ENCODE measurements at regions not wholly inside any gene's neighbourhood (a gene's known extent, or its start where the extent isn't known, plus 50 kb on each side); places are given as distances from the start of the nearest gene placed in this dataset.

GRCh38 chrX:46436744-46437143 is 108.5 kb downstream of the ZNF674 start:
- no peak for TF ChIP-seq POLR2AphosphoS5 (IDR thresholded peaks at IDR 0.05)
- TF ChIP-seq POLR2A (IDR thresholded peaks at IDR 0.05) = no peak
- TF ChIP-seq EP300 (IDR thresholded peaks at IDR 0.05) = no peak
